ENCODE measurements at regions not wholly inside any gene's neighbourhood (a gene's known extent, or its start where the extent isn't known, plus 50 kb on each side); places are given as distances from the start of the nearest gene placed in this dataset.

DNA sequence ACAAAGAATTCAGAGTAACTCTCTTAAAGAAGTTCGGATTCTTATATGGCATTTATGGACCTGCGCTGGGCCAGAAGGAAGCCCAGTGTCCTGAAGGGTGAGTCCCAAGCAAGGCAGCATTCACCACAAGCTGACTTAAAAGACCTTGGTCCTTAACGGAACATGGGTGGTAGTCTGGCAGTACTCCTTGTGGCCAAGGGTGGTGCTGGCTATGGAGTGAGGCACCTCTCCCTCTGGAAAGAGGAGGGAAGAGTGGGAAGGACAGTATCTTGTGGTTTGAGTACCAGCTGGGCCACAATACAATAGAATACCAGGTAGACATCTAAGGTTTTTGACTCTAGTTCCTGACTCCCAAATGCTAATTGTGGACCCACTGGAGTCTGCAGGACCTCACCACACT is 425.7 kb upstream of the CYLC2 start:
- Histone ChIP-seq H3K4me3 (ENCODE audit: low read depth, low read length) (no peak overlapping the region), H3K9me3 (no peaks in the 10 kb centered on the region)
- TF ChIP-seq, protein P1, sequence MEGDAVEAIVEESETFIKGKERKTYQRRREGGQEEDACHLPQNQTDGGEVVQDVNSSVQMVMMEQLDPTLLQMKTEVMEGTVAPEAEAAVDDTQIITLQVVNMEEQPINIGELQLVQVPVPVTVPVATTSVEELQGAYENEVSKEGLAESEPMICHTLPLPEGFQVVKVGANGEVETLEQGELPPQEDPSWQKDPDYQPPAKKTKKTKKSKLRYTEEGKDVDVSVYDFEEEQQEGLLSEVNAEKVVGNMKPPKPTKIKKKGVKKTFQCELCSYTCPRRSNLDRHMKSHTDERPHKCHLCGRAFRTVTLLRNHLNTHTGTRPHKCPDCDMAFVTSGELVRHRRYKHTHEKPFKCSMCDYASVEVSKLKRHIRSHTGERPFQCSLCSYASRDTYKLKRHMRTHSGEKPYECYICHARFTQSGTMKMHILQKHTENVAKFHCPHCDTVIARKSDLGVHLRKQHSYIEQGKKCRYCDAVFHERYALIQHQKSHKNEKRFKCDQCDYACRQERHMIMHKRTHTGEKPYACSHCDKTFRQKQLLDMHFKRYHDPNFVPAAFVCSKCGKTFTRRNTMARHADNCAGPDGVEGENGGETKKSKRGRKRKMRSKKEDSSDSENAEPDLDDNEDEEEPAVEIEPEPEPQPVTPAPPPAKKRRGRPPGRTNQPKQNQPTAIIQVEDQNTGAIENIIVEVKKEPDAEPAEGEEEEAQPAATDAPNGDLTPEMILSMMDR (IDR thresholded peaks at IDR 0.05; ENCODE audit: low read depth, low read length): no peak

GRCh38 chr9:102551346-102551745 is 443.8 kb upstream of the CYLC2 start:
- H3K4me3 ChIP-seq (ENCODE audit: low read depth, low read length): no peak overlapping the region
- no peak for DNase-seq
- no peaks in the 10 kb centered on the region for H3K27me3 ChIP-seq
- H3K36me3 ChIP-seq: no peaks in the 10 kb centered on the region
- TF ChIP-seq, protein P1 (IDR thresholded peaks at IDR 0.05; ENCODE audit: low read depth, low read length): no peak
- no peaks in the 10 kb centered on the region for H3K9me3 ChIP-seq
- H3K4me1 ChIP-seq: no peaks in the 10 kb centered on the region

More for the DNA sequence above, 425.7 kb upstream of the CYLC2 start:
- Histone ChIP-seq H3K27me3 (no peaks in the 10 kb centered on the region), H3K4me1 (no peaks in the 10 kb centered on the region), H3K36me3 (no peaks in the 10 kb centered on the region)
- no peak for DNase-seq

DNA sequence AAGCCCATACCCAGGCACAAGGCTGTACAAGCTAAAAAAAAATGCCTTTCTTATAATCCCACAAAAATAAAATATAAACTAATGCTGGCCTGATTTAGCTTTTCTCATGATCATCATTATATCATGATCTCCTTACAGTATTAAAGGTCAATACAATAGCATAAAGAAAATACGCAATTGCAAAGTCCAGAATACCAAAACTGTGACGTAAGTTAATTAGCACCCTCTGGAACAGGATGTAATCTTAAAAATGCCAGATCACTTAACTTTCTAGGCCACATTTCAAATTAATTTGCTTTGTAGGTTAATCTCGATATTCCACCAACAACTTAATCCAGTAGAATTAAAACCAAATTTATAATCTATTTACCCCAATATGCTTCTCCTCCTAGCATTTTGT is 444.2 kb upstream of the CYLC2 start:
- H3K9me3 ChIP-seq: no peaks in the 10 kb centered on the region
- H3K4me3 ChIP-seq (ENCODE audit: low read depth, low read length): no peak overlapping the region
- DNase-seq: no peak
- no peaks in the 10 kb centered on the region for H3K36me3 ChIP-seq
- no peaks in the 10 kb centered on the region for H3K27me3 ChIP-seq
- no peaks in the 10 kb centered on the region for H3K4me1 ChIP-seq
- TF ChIP-seq, protein P1 (IDR thresholded peaks at IDR 0.05; ENCODE audit: low read depth, low read length): no peak

GRCh38 chr9:102550266-102550665 is 444.9 kb upstream of the CYLC2 start:
- H3K4me1 ChIP-seq: no peaks in the 10 kb centered on the region
- no peaks in the 10 kb centered on the region for H3K36me3 ChIP-seq
- H3K4me3 ChIP-seq (ENCODE audit: low read depth, low read length): no peak overlapping the region
- H3K27me3 ChIP-seq: no peaks in the 10 kb centered on the region
- TF ChIP-seq, protein P1 (IDR thresholded peaks at IDR 0.05; ENCODE audit: low read depth, low read length): no peak
- H3K9me3 ChIP-seq: no peaks in the 10 kb centered on the region
- DNase-seq: no peak

DNA sequence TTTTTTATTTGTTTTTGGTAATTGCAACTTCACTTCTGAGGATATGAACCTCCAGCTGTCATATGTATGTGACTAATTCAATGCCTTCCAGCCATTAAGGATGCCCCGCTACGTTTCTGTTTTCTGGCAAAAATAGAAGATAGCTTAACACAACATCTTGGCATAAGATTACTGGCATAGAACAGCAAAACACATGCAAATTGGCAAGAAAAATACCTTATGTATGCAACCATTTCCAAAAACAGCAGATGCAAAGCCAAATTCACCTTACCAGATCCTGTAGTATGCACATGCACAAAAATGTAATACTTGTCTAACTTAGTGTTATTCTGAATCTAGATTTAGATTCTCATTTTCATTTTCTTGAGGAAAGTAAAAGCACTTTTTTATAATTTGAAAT is 461.1 kb upstream of the CYLC2 start:
- H3K27me3 ChIP-seq: no peaks in the 10 kb centered on the region
- no peak overlapping the region for H3K4me3 ChIP-seq (ENCODE audit: low read depth, low read length)
- H3K9me3 ChIP-seq: no peaks in the 10 kb centered on the region
- no peak for DNase-seq
- TF ChIP-seq, protein P1 (IDR thresholded peaks at IDR 0.05; ENCODE audit: low read depth, low read length): no peak
- H3K36me3 ChIP-seq: no peaks in the 10 kb centered on the region
- no peaks in the 10 kb centered on the region for H3K4me1 ChIP-seq

DNA sequence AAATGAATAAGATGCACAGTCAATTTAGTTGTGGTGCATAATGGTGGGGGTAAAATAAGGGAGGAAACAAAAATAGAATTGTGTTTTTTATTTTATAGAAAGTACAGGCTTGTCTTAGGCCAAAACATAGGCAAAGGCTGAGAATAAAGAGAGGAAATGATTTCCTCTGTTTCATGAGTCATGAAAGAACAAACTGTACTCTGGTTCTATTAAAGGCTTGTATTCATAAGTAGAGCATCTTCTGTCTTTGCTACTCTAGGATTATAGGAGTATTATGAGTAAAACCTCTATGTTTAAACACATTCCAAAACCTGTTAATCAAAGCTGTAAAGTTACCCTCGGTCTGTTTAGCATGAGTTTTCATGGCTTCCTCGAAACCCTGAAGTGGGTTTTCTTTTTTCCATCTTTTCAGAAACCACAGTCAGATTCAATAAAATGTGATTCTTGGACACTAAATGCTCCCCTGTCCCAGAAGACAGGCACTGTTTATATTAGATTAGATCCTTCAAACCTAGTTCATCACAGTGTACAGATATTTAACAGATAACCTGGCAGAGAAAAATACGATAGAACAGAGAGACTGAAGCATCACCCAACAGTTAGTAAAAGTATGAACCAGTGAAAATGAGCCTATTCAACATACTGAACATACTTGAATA is 473.9 kb upstream of the CYLC2 start:
- no peak overlapping the region for H3K4me3 ChIP-seq (ENCODE audit: low read depth, low read length)
- DNase-seq: no peak
- no peaks in the 10 kb centered on the region for H3K36me3 ChIP-seq
- H3K4me1 ChIP-seq: no peaks in the 10 kb centered on the region
- H3K9me3 ChIP-seq: no peaks in the 10 kb centered on the region
- TF ChIP-seq, protein P1 (IDR thresholded peaks at IDR 0.05; ENCODE audit: low read depth, low read length): no peak
- no peaks in the 10 kb centered on the region for H3K27me3 ChIP-seq

Data from BE2C (cell line).